H9 (cell line): ENCODE measurements at regions not wholly inside any gene's neighbourhood (a gene's known extent, or its start where the extent isn't known, plus 50 kb on each side); places are given as distances from the start of the nearest gene placed in this dataset.

Experiments
- DNase-seq: peaks from one replicate; pipeline ENCODE4 v3.0.0-alpha.2; 2017
- H2AFZ ChIP-seq: one replicate; pipeline ENCODE4 v1.6.1; 2013; ENCODE audit warnings: mild to moderate bottlenecking, low read length, control low read depth, moderate library complexity
- H2AK5ac ChIP-seq: 2 replicates; pipeline ENCODE4 v1.6.1; 2013; ENCODE audit warnings: low read length, control low read depth, mixed read lengths; ENCODE audit not compliant: insufficient read length
- H2BK120ac ChIP-seq: one replicate; pipeline ENCODE4 v1.6.1; 2013; ENCODE audit warnings: low read depth, mild to moderate bottlenecking, low read length, control low read depth, inconsistent platforms; ENCODE audit not compliant: poor library complexity, severe bottlenecking
- H2BK12ac ChIP-seq: 2 replicates; pipeline ENCODE4 v1.6.1; 2013; ENCODE audit warnings: low read length, control low read depth, mixed read lengths, low read depth; ENCODE audit not compliant: insufficient read length
- H2BK15ac ChIP-seq: 2 replicates; pipeline ENCODE4 v1.6.1; 2013; ENCODE audit warnings: low read depth, low read length, control low read depth
- H2BK20ac ChIP-seq: one replicate; pipeline ENCODE4 v1.6.1; 2013; ENCODE audit warnings: low read depth, mild to moderate bottlenecking, low read length, control low read depth, inconsistent platforms; ENCODE audit not compliant: poor library complexity, severe bottlenecking
- H2BK5ac ChIP-seq: 2 replicates; pipeline ENCODE4 v1.6.1; 2013; ENCODE audit warnings: low read length, control low read depth, mixed read lengths; ENCODE audit not compliant: insufficient read length
- H3K14ac ChIP-seq: 2 replicates; pipeline ENCODE4 v1.6.1; 2013; ENCODE audit warnings: low read length, control low read depth; ENCODE audit not compliant: insufficient read depth
- H3K18ac ChIP-seq: 2 replicates; pipeline ENCODE4 v1.6.1; 2013; ENCODE audit warnings: low read depth, mild to moderate bottlenecking, mixed read lengths, low read length, control low read depth; ENCODE audit not compliant: insufficient read length
- H3K23ac ChIP-seq: 2 replicates; pipeline ENCODE4 v1.6.1; 2013; ENCODE audit warnings: low read length, control low read depth, mixed read lengths, low read depth; ENCODE audit not compliant: insufficient read length
- H3K23me2 ChIP-seq: 2 replicates; pipeline ENCODE4 v1.6.1; 2013; ENCODE audit warnings: low read depth, mild to moderate bottlenecking, mixed read lengths, low read length, control low read depth; ENCODE audit not compliant: insufficient read length, poor library complexity, severe bottlenecking
- H3K27ac ChIP-seq: 2 replicates; pipeline ENCODE4 v1.5.1; 2013; ENCODE audit warnings: low read length, control low read depth, mixed read lengths, low read depth; ENCODE audit not compliant: insufficient read length
- H3K27me3 ChIP-seq: 2 replicates; pipeline ENCODE4 v1.6.1; 2013; ENCODE audit warnings: low read length, control low read depth, inconsistent platforms; ENCODE audit not compliant: insufficient read depth
- H3K4ac ChIP-seq: 2 replicates; pipeline ENCODE4 v1.6.1; 2013; ENCODE audit warnings: low read depth, mild to moderate bottlenecking, control low read depth, inconsistent platforms, low read length, moderate library complexity
- H3K4me1 ChIP-seq: 2 replicates; pipeline ENCODE4 v1.6.1; 2013; ENCODE audit warnings: low read length, control low read depth, inconsistent platforms; ENCODE audit not compliant: insufficient read depth
- H3K4me2 ChIP-seq: 2 replicates; pipeline ENCODE4 v1.6.1; 2013; ENCODE audit warnings: low read length, control low read depth, mixed read lengths; ENCODE audit not compliant: insufficient read length, insufficient read depth
- H3K56ac ChIP-seq: 2 replicates; pipeline ENCODE4 v1.6.1; 2013; ENCODE audit warnings: low read depth, mild to moderate bottlenecking, mixed read lengths, low read length, control low read depth; ENCODE audit not compliant: insufficient read length
- H3K79me1 ChIP-seq: 2 replicates; pipeline ENCODE4 v1.6.1; 2013; ENCODE audit warnings: low read depth, mild to moderate bottlenecking, moderate library complexity, low read length, control low read depth, inconsistent platforms; ENCODE audit not compliant: insufficient read depth, poor library complexity, severe bottlenecking
- H3K79me2 ChIP-seq: 2 replicates; pipeline ENCODE4 v1.6.1; 2013; ENCODE audit warnings: low read length, control low read depth, inconsistent platforms; ENCODE audit not compliant: insufficient read depth
- H3K9ac ChIP-seq: 2 replicates; pipeline ENCODE4 v1.6.1; 2013; ENCODE audit warnings: low read length, control low read depth, mixed read lengths; ENCODE audit not compliant: insufficient read length; ENCODE audit errors: extremely low read depth
- H3K9me3 ChIP-seq: one replicate; pipeline ENCODE4 v1.6.1; 2013; ENCODE audit warnings: low read depth, low read length, inconsistent platforms; ENCODE audit not compliant: control insufficient read depth
- H3T11ph ChIP-seq: one replicate; pipeline ENCODE4 v1.6.1; 2013; ENCODE audit warnings: mild to moderate bottlenecking, low read length, control low read depth, inconsistent platforms
- H4K20me1 ChIP-seq: one replicate; pipeline ENCODE4 v1.6.1; 2013; ENCODE audit not compliant: control insufficient read depth, insufficient read length, insufficient read depth
- H4K5ac ChIP-seq: 2 replicates; pipeline ENCODE4 v1.6.1; 2013; ENCODE audit warnings: low read depth, mild to moderate bottlenecking, mixed read lengths, low read length, control low read depth; ENCODE audit not compliant: insufficient read length
- H4K8ac ChIP-seq: replicated peaks from 2 replicates; pipeline ENCODE4 v1.6.1; 2013; ENCODE audit warnings: low read length, control low read depth, mixed read lengths, low read depth; ENCODE audit not compliant: insufficient read length
- H4K91ac ChIP-seq: 2 replicates; pipeline ENCODE4 v1.6.1; 2013; ENCODE audit warnings: low read depth, mild to moderate bottlenecking, moderate library complexity, mixed read lengths, low read length, control low read depth; ENCODE audit not compliant: insufficient read length
- H3K27ac Mint-ChIP-seq, 3 experiments: 2 replicates in 2 of 3; 3 replicates in 1 of 3; pipeline ENCODE4 v1.8.0; 2020 to 2021; ENCODE audit warnings: mixed read lengths in 3 of 3, mild to moderate bottlenecking in 1 of 3, moderate library complexity in 1 of 3
- H3K27me3 Mint-ChIP-seq: 2 replicates; pipeline ENCODE4 v1.8.0; 2021; ENCODE audit warnings: low read depth, mild to moderate bottlenecking, moderate library complexity, mixed read lengths
- H3K36me3 Mint-ChIP-seq, 3 experiments: 2 replicates in 2 of 3; 3 replicates in 1 of 3; pipeline ENCODE4 v1.8.0; 2020 to 2021; ENCODE audit warnings: low read depth in 3 of 3, mixed read lengths in 3 of 3; ENCODE audit not compliant: insufficient read depth in 1 of 3
- H3K4me1 Mint-ChIP-seq, 2 experiments: 2 replicates each; pipeline ENCODE4 v1.8.0; 2020; ENCODE audit warnings: mixed read lengths in 2 of 2
- H3K4me3 Mint-ChIP-seq, 2 experiments: 2 replicates in 1 of 2; 3 replicates in 1 of 2; pipeline ENCODE4 v1.8.0; 2020 to 2021; ENCODE audit warnings: mild to moderate bottlenecking in 2 of 2, mixed read lengths in 2 of 2, moderate library complexity in 1 of 2
- H3K9me3 Mint-ChIP-seq, 2 experiments: 2 replicates in 1 of 2; 3 replicates in 1 of 2; pipeline ENCODE4 v1.8.0; 2020; ENCODE audit warnings: mild to moderate bottlenecking in 2 of 2, mixed read lengths in 2 of 2, moderate library complexity in 1 of 2
- TF ChIP-seq, protein P1 (sequence below): fragments of 200-600 bp; sonication (generic); conservative IDR thresholded peaks from 3 replicates; pipeline ENCODE4 v1.8.0; 2021; ENCODE audit warnings: antibody characterized with exemption, mild to moderate bottlenecking

DNA sequence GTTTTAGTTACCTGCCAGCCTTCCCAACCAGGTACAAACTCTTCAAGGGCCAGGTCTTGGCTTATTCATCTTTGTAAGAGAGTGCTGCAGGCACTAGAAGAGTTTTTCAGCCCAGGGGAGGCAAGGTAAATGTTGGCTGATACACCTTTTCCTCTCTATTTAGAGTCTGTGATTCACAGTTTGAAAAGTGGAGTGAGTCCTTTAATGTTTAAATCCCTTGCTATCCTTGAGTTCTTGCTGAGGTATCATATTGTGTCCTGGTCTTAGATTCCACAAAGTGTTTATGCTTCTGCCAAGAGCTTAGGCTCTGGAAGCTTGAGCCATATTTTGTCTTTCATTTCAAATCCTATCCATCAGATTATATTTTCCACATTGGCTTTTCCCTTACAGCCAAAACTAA, 52.8 kb upstream of the CITED2 start:
- H2BK120ac ChIP-seq, result no peak overlapping the region
- no peaks in the 10 kb centered on the region for H3K79me2 ChIP-seq
- Mint-ChIP-seq H3K4me1 (peaks cover 13 to 15% of the 10 kb centered on the region in 2 experiments), H3K27me3 (no peaks in the 10 kb centered on the region), H3K27ac (no peak overlapping the region), H3K36me3 (peaks cover 0 to 4% (median 0%) of the 10 kb centered on the region in 3 experiments; a peak in 2 of 7 replicates), H3K9me3 (peaks cover 2 to 4% of the 10 kb centered on the region in 2 experiments; a peak in 3 of 5 replicates), H3K4me3 (no peak overlapping the region)
- no peak overlapping the region for H3K4me2 ChIP-seq
- no peak overlapping the region for H3K4ac ChIP-seq
- H3K14ac ChIP-seq, result no peak overlapping the region
- no peak overlapping the region for H2BK20ac ChIP-seq
- no peak overlapping the region for H4K5ac ChIP-seq
- H3K4me1 ChIP-seq, result no peaks in the 10 kb centered on the region
- no peak overlapping the region for H3K18ac ChIP-seq
- H2BK15ac ChIP-seq, result no peak overlapping the region
- no peak overlapping the region for H4K91ac ChIP-seq
- H3T11ph ChIP-seq, result no peak overlapping the region
- no peaks in the 10 kb centered on the region for H3K27me3 ChIP-seq
- no peak overlapping the region for H3K9ac ChIP-seq
- H3K23me2 ChIP-seq, result no peaks in the 10 kb centered on the region
- DNase-seq, result no peak
- no peak overlapping the region for H2BK12ac ChIP-seq
- H3K56ac ChIP-seq, result no peak overlapping the region
- H2AFZ ChIP-seq, result no peak overlapping the region
- TF ChIP-seq, protein P1, sequence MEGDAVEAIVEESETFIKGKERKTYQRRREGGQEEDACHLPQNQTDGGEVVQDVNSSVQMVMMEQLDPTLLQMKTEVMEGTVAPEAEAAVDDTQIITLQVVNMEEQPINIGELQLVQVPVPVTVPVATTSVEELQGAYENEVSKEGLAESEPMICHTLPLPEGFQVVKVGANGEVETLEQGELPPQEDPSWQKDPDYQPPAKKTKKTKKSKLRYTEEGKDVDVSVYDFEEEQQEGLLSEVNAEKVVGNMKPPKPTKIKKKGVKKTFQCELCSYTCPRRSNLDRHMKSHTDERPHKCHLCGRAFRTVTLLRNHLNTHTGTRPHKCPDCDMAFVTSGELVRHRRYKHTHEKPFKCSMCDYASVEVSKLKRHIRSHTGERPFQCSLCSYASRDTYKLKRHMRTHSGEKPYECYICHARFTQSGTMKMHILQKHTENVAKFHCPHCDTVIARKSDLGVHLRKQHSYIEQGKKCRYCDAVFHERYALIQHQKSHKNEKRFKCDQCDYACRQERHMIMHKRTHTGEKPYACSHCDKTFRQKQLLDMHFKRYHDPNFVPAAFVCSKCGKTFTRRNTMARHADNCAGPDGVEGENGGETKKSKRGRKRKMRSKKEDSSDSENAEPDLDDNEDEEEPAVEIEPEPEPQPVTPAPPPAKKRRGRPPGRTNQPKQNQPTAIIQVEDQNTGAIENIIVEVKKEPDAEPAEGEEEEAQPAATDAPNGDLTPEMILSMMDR, result no peak
- H4K8ac ChIP-seq, result no peak overlapping the region
- no peak overlapping the region for H2BK5ac ChIP-seq
- no peak overlapping the region for H3K23ac ChIP-seq
- H2AK5ac ChIP-seq, result no peak overlapping the region
- H3K9me3 ChIP-seq, result no peaks in the 10 kb centered on the region
- H4K20me1 ChIP-seq, result no peaks in the 10 kb centered on the region
- no peak overlapping the region for H3K27ac ChIP-seq
- no peaks in the 10 kb centered on the region for H3K79me1 ChIP-seq
